NOMO-1 treated with dmso at 0.1 percent for 144 hours (cell line): ENCODE measurements at regions not wholly inside any gene's neighbourhood (a gene's known extent, or its start where the extent isn't known, plus 50 kb on each side); places are given as distances from the start of the nearest gene placed in this dataset.
"Not testable (repeated sequence)": the region's sequence is repeated elsewhere in the genome, so short reads cannot be mapped to it uniquely, and the experiment has no call there.

ENCODE experiments used
- DNase-seq: peaks from one replicate; lab custom pipeline; 2025; ENCODE audit not compliant: unreplicated experiment; lab: John Stamatoyannopoulos, UW

DNA sequence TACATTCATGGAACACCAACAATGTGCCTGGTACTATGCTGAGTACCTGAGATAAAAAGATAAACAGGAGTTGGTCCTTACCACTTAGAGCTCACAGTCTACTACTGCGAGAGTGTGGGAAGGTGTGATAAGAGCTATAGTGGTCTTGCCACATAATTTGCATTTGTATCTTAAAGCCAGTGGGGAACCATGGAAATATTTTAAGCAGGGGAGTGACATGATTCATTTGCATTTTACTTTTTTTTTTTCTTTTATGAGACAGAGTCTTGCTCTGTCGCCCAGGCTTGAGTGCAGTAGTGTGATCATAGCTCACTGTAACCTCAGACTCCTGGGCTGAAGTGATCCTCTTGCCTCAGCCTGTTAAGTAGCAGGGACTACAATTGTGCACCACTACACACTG, 53.6 kb downstream of the SRGAP2 start:
- DNase-seq, result not testable (repeated sequence)

DNA sequence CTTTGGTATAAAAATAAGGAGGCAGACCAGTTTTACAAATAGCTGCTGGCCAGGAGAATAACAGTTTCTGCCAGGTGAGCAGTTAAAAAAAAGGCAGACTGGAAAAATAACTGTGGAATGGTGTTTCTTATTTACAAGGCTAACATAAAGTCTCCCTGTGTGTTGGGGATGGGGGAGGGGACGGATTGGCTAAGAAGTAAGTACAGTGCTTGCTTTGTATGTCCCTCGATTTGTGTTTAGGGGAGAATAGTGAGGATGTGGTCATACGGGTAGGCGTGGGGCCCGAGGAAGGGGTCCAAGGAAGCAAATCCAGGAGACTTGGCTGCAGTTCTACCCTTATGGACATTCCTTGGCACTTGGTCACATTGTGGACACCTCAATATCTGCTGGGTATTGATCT, 58.1 kb downstream of the SRGAP2 start:
- DNase-seq, result not testable (repeated sequence)

DNA sequence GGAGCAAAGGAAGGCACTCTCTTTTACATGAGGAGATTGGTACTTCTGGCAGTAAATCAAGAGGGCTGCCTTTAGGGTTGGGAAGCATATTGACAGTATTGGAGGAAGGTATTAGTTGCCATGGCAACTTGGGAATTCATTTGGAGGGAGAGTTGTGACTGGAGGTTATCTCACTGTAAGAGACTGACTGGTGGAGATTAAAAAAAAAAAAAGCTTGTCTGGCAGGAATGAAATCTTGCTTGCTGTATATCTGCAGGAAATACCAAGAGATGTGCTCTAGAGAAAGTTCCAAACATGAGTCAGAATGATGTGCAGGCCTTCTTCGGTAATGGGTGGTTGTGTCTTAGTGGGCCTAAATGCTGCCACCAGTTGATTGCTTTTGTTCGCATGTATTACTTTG, 59.1 kb downstream of the SRGAP2 start:
- DNase-seq, result not testable (repeated sequence)

DNA sequence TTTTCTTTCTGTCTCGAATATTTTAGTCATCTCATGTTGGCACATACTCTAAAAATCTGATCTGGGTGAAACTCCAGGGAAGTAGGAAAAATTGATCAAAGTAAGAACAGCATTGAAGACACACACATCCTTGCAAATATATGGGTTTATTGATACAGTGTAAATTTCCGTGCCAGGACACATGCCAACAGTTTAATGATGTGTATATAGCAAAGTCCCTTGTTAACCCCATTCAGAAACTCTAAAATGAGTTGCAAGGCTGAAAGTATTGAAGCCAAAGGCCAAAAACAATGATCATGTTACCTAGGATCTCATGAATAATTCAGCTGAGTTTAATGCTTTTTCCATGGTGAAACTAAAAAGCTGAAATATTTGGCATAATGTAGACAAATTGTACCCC, 61.6 kb downstream of the SRGAP2 start:
- not testable (repeated sequence) for DNase-seq

DNA sequence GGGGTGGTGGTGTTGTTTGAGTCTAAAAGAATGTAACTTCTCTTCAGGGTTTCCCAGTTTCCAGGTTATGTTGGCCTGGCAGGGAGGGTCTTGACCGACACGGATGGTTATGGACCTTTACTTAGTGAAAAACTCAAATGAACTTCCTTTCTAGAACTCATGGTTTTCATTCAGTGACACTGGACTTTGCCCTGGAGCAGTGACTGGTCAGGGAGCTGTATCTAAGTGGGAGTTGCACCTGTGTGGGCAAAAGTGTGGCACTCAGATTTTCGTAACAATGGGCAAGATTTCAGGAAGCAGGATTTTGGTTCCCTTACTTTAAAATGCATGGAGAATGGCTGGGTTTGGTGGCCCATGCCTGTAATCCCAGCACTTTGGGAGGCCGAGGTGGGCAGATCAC, 67.8 kb downstream of the SRGAP2 start:
- not testable (repeated sequence) for DNase-seq

DNA sequence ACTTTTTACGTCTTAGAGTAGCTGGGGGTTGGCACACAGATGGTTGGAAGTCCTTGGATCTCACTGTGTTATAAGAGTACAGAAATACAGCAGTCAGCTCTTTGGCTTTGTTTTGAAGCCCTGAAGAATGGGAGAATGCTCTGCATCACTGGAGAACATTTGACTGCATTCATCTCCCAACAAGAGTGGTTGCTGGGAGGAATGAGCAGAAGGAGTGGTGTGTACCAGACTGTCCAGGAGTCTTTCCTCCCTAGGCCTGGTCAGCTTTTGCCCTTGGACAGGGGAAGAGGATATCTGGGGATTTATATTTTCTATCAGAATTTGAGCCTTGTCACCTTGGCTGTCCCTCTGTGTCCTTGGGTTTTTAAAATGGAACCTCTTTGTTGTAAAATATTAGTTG, 69.8 kb downstream of the SRGAP2 start:
- not testable (repeated sequence) for DNase-seq

DNA sequence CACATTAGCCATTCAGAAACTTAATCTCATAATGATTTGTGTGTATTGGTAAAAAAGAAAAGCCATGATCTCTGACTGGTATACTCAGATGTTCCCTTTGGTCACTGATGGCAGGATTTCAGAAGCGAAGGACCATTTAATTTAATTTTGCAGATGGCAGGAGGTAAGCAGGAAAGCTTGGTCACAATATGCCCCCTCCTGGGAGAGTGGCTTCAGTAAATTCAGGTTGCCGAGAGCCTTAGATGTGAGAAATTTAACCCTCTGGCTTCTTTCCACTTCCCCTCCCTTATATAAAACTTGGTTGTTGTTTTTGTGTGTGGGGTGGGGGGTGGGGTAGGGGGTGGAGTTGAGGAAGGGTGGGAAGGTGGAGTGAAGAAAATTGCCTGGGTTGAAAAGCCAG, 72.8 kb downstream of the SRGAP2 start:
- not testable (repeated sequence) for DNase-seq

DNA sequence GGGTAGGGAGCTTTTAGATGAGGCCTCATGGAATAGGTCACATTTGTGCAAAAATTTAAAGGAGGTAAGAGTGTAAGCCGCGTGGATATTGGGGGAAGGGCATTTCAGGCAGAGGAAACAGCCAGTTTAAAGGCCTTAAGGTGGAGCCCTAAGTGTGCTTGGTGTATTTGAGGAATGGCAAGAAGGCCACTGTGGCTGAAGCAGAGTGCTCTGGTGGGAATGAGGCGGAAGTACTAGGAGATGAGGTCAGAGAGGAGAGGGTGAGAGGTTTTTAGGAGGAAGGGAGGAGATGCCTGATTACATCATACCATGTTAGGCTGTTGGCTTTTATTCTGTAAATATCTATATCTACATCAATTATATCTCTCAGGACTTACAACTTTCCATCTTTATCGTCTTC, 75.3 kb downstream of the SRGAP2 start:
- not testable (repeated sequence) for DNase-seq

DNA sequence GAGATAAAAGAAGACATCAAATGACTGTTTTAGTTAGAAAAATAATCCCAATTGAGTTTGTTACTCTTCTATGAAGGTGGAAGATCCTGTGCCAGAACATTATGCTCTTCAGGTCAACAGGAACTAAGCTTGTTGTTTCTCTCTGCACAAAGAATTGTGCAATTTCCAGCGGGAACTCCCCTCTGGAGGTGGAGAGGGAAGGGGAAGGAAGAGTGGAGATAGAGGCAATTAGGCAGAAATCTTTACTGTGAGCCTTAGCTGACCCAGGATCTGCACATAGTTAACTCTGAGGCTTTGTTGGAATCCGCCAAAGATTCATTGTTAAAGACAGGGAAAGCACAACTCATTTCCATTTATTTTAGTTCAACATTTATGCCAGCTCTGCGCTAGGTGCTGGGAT, 77.3 kb downstream of the SRGAP2 start:
- not testable (repeated sequence) for DNase-seq

DNA sequence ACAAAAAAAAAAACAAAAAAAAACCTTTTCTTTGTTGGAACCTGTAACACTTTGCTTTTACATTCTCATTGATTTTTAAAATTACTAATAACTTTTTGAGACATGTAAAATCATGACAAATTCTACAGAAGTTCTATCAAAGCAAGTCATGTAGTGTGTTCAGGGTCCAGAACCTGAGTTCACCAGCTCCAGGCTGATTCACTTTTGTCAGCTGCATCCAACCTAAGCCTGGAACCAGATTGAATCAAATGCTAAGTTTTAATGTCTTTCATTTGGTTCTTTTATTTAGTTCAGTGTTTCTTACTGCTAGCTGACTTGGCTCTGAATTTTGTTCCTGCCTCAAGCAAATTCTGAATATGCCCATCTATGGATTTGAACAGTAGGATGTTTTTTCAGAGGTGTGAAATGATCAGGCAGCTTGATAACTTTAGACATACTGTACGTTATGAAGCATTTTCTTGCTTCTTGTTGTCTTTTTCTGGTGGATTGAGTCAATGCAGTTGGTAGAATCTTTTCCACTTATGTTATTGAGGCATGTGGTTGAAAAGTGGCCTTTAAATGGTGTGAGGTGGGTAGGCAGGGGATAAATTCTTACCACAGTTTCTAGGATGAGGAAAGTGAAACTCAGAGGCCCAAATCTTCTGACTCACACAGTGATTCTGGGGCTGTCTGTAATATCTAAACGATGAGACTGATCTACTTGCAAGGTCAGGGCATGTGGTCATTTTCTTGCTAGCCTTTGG, 78.7 kb downstream of the SRGAP2 start:
- not testable (repeated sequence) for DNase-seq

DNA sequence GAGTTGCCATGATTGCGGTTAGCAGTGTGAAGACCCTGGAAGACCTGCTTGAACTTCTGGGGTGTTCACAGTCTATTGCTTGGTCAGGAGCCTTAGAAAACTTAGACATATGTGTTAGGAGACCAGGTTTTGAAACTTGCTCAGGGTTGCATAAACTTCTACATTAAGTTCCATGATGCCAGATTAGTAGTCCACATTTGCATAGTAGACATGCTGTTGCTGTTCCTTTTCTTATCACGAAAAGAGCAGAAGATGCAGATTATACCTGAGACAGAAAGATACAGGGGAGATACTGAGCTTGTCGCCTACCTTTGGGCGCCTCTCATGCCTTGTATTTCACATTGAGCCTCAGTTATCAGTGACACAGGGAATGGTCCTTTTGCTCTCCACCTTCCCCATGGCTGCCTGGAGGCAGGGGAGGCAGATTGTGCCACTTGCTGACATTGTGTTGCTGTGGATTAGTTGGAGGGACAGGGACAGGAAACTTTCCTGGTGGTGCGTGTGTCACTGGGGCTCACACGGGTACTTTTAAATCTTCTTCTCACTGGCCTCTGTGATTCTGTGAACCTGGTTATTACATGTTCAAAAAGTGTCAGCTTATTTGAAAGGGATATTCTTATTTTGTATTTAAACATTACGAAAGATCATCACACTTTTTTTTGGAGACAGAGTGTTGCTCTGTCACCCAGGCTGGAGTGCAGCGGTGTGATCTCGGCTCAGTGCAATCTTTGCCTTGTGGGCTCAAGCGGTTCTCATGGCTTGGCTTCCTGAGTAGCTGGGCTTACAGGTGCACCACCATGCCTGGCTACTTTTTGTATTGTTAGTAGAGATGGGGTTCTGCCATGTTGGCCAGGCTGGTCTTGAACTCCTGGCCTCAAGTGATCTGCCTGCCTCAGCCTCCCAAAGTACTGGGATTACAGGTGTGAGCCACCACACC, 82.0 kb downstream of the SRGAP2 start:
- not testable (repeated sequence) for DNase-seq

DNA sequence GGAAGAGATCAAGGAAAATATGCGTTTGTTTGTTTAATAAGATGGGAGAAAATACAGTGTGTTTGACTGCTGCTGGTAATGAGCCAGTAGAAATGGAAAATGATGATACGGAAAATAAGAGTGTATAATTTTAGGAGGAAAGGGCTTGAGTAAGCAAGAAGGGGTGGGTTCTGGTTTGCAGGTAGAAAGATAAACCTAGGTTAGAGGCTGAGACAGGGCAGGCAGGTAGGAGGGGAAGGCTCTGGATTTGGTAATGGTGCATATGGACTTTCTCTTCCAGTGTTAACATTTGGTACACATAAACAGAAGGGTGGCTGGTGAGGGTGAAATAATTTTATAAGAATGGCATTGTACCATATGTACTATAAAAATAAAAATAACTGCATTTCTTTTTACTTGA, 84.4 kb downstream of the SRGAP2 start:
- not testable (repeated sequence) for DNase-seq

DNA sequence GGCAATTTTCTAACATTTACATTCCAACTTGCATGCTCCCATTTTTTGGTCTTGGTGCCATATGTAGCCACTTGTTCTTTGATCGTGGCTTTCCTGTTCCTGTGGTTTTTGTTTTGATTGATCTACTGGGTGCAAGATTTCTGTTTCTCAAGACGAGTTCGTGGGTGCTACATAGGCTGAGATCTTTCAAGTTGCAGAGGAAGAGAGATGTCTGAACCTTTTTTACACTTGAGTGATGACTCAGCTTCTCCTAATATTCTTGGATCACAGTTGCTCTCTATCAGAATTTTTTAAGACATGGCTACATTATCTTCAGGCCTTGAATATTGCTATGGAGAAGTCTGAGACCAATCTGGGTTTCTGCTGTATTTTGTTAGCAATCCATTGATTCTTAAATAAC, 85.1 kb downstream of the SRGAP2 start:
- DNase-seq, result not testable (repeated sequence)

DNA sequence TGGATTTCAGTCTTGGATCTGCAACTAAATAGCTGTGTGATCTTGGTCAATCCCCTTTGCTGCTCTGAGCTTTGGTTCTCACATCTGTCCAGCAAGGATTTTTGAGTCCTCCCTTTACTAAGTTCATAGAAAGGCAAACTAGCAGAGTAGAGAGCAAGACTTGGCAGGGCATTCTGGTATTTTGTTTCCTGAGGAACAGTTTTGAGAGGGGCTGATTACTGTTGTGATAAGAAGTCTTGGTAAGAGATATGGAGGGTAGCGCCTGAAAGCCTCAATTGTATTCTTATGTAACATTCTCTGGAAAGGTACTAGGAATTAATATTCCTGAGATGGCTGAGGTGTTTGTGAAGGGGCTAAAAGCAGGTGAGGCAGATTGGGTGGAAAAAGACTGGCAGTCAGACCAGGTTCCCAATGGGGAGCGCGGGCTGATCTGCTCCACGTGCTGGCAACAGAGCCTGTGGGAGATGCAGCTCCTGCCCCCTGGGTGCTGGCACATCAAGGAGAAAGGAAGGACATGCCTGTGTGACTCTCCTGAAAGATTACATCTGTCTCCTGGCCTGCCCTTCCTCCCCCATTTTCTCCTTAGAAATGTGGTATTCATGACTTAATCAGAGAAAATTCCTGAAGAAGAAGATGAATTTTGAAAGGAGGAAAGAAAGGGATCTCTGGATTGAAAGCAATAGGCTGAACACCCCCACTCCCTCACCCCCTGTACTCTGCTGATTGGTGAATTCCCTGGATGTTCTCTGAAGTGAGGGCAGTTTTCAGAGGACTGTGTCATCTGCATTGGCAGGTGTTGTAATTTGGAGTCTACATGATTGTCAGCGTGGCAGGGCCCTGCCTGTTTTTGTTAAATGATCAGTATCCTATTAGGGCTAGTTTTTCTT, 94.0 kb downstream of the SRGAP2 start:
- DNase-seq, result not testable (repeated sequence)

DNA sequence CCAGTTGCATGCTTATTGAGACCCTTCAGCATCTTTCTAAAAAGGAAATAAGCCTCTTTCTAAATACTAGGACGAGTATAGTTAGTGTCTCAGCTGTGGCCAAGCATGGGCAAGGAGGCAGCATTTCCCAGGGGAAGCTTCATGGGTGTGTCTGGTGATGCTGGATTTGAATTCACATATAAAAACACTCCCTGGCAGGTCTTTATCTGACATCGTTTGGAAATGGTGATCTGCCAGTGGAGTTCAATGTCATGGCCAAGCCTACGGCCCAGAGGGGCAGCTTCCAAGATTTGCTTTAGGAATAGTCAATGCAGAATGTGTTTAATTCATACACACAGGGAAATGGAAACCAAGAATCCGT, 94.7 kb downstream of the SRGAP2 start:
- DNase-seq, result not testable (repeated sequence)

DNA sequence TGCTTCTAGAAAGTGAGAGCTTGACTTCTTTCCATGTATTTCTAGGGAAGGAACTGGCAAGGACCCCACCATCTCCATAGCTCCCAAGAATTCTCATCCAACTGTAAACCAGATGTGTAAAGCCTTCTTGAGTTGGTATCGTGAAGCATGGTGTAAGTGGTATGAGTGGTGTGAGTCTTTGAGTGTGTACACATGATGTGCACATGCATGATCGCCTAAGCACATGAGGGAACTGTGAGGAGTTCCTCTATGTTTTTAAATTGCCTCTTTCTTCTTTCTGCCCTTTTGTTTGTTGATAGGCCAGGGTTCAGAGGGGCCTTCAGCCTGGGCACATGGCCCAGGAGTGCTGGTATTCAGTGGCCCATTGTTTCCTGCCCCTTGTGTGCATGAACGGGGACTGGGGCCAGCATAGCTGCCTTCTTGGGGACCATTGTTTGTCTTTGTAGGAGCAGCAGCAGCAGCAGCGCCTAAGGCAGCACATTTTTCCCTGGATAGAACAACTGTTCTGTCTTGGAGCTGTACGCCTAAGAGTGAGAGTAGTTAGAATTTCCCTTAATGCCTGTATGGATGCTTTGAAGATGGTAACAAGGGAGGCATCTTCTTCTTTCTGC, 95.9 kb downstream of the SRGAP2 start:
- DNase-seq, result not testable (repeated sequence)

DNA sequence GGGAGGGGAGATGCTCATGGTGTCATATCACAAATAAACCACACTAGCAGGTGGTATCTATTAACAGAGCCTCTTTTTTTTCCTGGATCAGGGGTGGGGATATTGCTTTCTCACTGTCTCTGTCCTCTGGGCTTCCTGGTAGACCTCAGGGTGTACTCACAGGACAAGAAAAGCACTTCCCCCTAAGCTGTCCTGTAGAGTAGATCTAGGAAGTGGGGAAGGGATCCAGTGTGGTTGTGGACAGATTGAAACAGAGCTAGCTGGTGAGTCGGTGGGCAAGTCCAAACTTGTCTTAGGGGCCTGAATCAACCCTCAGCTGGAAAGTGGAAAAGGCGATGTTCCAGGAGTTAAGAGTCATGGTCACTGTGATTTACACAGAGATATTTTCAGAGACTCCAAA, 96.6 kb downstream of the SRGAP2 start:
- not testable (repeated sequence) for DNase-seq

DNA sequence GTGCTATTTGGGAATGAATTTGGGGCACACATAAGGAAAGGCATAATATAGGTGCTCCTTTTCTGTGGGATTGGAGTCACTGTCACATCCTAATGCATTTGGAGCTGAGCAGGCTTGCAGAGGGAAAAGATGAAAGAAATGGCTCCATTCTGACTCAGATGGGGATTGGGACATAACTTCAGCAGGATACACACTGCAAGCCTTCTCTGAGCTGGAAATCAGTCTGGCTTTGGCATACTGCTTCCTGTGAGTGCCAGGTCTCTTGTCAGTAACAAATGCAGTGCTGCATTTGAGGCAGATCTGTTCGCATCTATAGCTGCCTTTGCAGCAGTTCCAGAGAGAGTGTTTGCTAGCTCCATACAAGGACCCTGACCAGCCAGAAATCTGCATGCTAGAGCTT, 98.7 kb downstream of the SRGAP2 start:
- DNase-seq, result not testable (repeated sequence)

DNA sequence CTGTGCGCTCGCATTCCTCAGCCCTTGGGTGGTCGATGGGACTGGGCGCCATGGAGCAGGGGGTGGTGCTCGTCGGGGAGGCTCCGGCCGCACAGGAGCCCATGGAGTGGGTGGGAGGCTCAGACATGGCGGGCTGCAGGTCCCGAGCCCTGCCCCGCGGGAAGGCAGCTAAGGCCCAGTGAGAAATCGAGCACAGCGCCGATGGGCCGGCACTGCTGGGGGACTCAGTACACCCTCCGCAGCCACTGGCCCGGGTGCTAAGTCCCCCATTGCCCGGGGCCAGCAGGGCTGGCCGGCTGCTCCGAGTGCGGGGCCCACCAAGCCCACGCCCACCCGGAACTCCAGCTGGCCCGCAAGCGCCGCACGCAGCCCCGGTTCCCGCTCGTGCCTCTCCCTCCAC, 104.1 kb downstream of the SRGAP2 start:
- DNase-seq, result not testable (repeated sequence)

DNA sequence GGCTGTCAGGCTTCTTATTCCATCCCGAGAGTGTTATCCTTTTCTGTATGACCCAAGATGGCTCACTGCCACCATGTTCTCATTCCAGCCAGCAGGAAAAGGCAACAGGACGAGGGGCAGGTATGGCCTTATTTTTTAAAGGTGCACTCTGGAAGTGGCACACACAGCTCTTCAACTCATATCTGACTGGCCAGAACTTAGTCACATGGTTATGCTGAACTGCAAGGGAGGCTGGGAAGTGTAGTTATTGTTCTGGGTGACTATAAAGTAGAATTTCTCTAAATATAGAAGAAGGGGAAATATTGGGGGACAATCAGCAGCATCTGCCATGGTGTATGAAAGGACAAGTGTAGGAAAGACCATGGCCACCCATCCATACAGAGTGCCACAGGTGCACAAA, 107.6 kb downstream of the SRGAP2 start:
- not testable (repeated sequence) for DNase-seq
